GM21423 (cell line): ENCODE measurements at regions not wholly inside any gene's neighbourhood (a gene's known extent, or its start where the extent isn't known, plus 50 kb on each side); places are given as distances from the start of the nearest gene placed in this dataset.
"Not testable (repeated sequence)": the region's sequence is repeated elsewhere in the genome, so short reads cannot be mapped to it uniquely, and the experiment has no call there.

Experiments used
- ATAC-seq: cut with Tn5 transposase; IDR thresholded peaks from one replicate; pipeline ENCODE4 v1.9.1; 2021; ENCODE audit warnings: mild to moderate bottlenecking, moderate library complexity; ENCODE audit not compliant: unreplicated experiment

GRCh38 chr6:22738194-22738593 lies 168.8 kb downstream of the HDGFL1 start:
- no peak for ATAC-seq

- no peak for ATAC-seq
Measured at GRCh38 chr6:22747571-22747970, 178.2 kb downstream of the HDGFL1 start.

GRCh38 chr6:22748681-22749080 lies 179.3 kb downstream of the HDGFL1 start:
- ATAC-seq, result no peak

GRCh38 chr6:22749696-22750095 lies 180.3 kb downstream of the HDGFL1 start:
- ATAC-seq, result no peak

- ATAC-seq, result no peak
Measured at GRCh38 chr6:22751223-22751622, 181.9 kb downstream of the HDGFL1 start.

GRCh38 chr6:22752522-22752921 lies 183.2 kb downstream of the HDGFL1 start:
- no peak for ATAC-seq

- no peak for ATAC-seq
Measured at GRCh38 chr6:22754061-22754460, 184.7 kb downstream of the HDGFL1 start.

GRCh38 chr6:22755605-22756004 lies 186.2 kb downstream of the HDGFL1 start:
- no peak for ATAC-seq

- ATAC-seq, result no peak
Measured at GRCh38 chr6:22756365-22756764, 187.0 kb downstream of the HDGFL1 start.

GRCh38 chr6:22764496-22764895 lies 195.1 kb downstream of the HDGFL1 start:
- no peak for ATAC-seq

- ATAC-seq, result no peak
Measured at GRCh38 chr6:22765015-22765414, 195.6 kb downstream of the HDGFL1 start.

GRCh38 chr6:22766979-22767378 lies 197.6 kb downstream of the HDGFL1 start:
- no peak for ATAC-seq

GRCh38 chr6:22770054-22770453 lies 200.7 kb downstream of the HDGFL1 start:
- no peak for ATAC-seq

GRCh38 chr6:22774129-22774528 lies 204.8 kb downstream of the HDGFL1 start:
- ATAC-seq, result no peak

- not testable (repeated sequence) for ATAC-seq
Measured at GRCh38 chr6:22778438-22778837, 209.1 kb downstream of the HDGFL1 start.

GRCh38 chr6:22779062-22779461 lies 209.7 kb downstream of the HDGFL1 start:
- no peak for ATAC-seq

- no peak for ATAC-seq
Measured at GRCh38 chr6:22783931-22784330, 214.6 kb downstream of the HDGFL1 start.

- ATAC-seq, result no peak
Measured at GRCh38 chr6:22784601-22785410, 215.4 kb downstream of the HDGFL1 start.

GRCh38 chr6:22788038-22788437 lies 218.7 kb downstream of the HDGFL1 start:
- no peak for ATAC-seq

GRCh38 chr6:22789315-22789714 lies 219.9 kb downstream of the HDGFL1 start:
- no peak for ATAC-seq

GRCh38 chr6:22794844-22795243 lies 225.5 kb downstream of the HDGFL1 start:
- ATAC-seq, result no peak

- no peak for ATAC-seq
Measured at GRCh38 chr6:22800451-22800850, 231.1 kb downstream of the HDGFL1 start.

GRCh38 chr6:22801831-22802230 lies 232.5 kb downstream of the HDGFL1 start:
- ATAC-seq, result no peak
